MM.1S (cell line): ENCODE measurements at regions not wholly inside any gene's neighbourhood (a gene's known extent, or its start where the extent isn't known, plus 50 kb on each side); places are given as distances from the start of the nearest gene placed in this dataset.

ENCODE experiments used
- EZH2 ChIP-seq: fragments of 300-600 bp; sonication (generic); optimal IDR thresholded peaks from 2 replicates; pipeline ENCODE3; 2017; ENCODE audit warnings: low read depth, mild to moderate bottlenecking, antibody characterized with exemption, low read length, mixed read lengths
- EZH2phosphoT487 ChIP-seq: fragments of 300-600 bp; sonication (generic); IDR thresholded peaks from 2 replicates; pipeline ENCODE4 v1.6.1; 2018; ENCODE audit warnings: antibody characterized with exemption, low read length
- TF ChIP-seq, protein P1 (sequence below): fragments of 300-600 bp; sonication (generic); IDR thresholded peaks from 2 replicates; pipeline ENCODE4 v1.5.1; 2016; ENCODE audit warnings: antibody characterized with exemption, low read length, mixed read lengths

GRCh38 chr7:51660516-51660915 is 343.9 kb upstream of the COBL start:
- no peak for TF ChIP-seq EZH2
- TF ChIP-seq, protein P1, sequence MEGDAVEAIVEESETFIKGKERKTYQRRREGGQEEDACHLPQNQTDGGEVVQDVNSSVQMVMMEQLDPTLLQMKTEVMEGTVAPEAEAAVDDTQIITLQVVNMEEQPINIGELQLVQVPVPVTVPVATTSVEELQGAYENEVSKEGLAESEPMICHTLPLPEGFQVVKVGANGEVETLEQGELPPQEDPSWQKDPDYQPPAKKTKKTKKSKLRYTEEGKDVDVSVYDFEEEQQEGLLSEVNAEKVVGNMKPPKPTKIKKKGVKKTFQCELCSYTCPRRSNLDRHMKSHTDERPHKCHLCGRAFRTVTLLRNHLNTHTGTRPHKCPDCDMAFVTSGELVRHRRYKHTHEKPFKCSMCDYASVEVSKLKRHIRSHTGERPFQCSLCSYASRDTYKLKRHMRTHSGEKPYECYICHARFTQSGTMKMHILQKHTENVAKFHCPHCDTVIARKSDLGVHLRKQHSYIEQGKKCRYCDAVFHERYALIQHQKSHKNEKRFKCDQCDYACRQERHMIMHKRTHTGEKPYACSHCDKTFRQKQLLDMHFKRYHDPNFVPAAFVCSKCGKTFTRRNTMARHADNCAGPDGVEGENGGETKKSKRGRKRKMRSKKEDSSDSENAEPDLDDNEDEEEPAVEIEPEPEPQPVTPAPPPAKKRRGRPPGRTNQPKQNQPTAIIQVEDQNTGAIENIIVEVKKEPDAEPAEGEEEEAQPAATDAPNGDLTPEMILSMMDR, result no peak
- TF ChIP-seq EZH2phosphoT487, result no peak
